Right renal pelvis (tissue), 4 donors: ENCODE measurements at regions not wholly inside any gene's neighbourhood (a gene's known extent, or its start where the extent isn't known, plus 50 kb on each side); places are given as distances from the start of the nearest gene placed in this dataset.

Experiments
- DNase-seq, 4 donors: peaks; one replicate each; pipeline ENCODE4 v3.0.0-alpha.2; 2013; ENCODE audit warnings: low read depth in 4 of 4, low spot score in 3 of 4, missing footprints in 1 of 4

GRCh38 chr4:35673137-35673536 is 571.2 kb downstream of the ARAP2 start:
- no peak for DNase-seq

- DNase-seq, result no peak
Observed at GRCh38 chr4:35684755-35685154, 559.6 kb downstream of the ARAP2 start.

- no peak for DNase-seq
Observed at GRCh38 chr4:35689870-35690269, 554.4 kb downstream of the ARAP2 start.

GRCh38 chr4:35690271-35690670 is 554.0 kb downstream of the ARAP2 start:
- DNase-seq, result no peak

GRCh38 chr4:35695003-35695402 is 549.3 kb downstream of the ARAP2 start:
- DNase-seq, result no peak

- DNase-seq, result no peak
Observed at GRCh38 chr4:35695421-35695820, 548.9 kb downstream of the ARAP2 start.

GRCh38 chr4:35697210-35697736 is 547.0 kb downstream of the ARAP2 start:
- DNase-seq, result no peak

GRCh38 chr4:35700663-35701062 is 543.7 kb downstream of the ARAP2 start:
- no peak for DNase-seq

- no peak for DNase-seq
Observed at GRCh38 chr4:35709080-35709479, 535.2 kb downstream of the ARAP2 start.

- no peak for DNase-seq
Observed at GRCh38 chr4:35710343-35710742, 534.0 kb downstream of the ARAP2 start.

GRCh38 chr4:35711127-35711526 is 533.2 kb downstream of the ARAP2 start:
- no peak for DNase-seq

- DNase-seq, result no peak
Observed at GRCh38 chr4:35723973-35724372, 520.3 kb downstream of the ARAP2 start.

GRCh38 chr4:35725131-35725530 is 519.2 kb downstream of the ARAP2 start:
- no peak for DNase-seq

- DNase-seq, result no peak
Observed at GRCh38 chr4:35730414-35730813, 513.9 kb downstream of the ARAP2 start.

- no peak for DNase-seq
Observed at GRCh38 chr4:35734381-35735098, 509.8 kb downstream of the ARAP2 start.

GRCh38 chr4:35739308-35739707 is 505.0 kb downstream of the ARAP2 start:
- no peak for DNase-seq

- DNase-seq, result no peak
Observed at GRCh38 chr4:35754047-35754446, 490.3 kb downstream of the ARAP2 start.

GRCh38 chr4:35757836-35758235 is 486.5 kb downstream of the ARAP2 start:
- DNase-seq, result no peak

- no peak for DNase-seq
Observed at GRCh38 chr4:35760807-35761206, 483.5 kb downstream of the ARAP2 start.

- DNase-seq, result peak in 3 of 4 donors; percentile 4 to 5 (median 4)
Observed at GRCh38 chr4:35771571-35771970, 472.7 kb downstream of the ARAP2 start.

GRCh38 chr4:35772291-35772690 is 472.0 kb downstream of the ARAP2 start:
- DNase-seq, result no peak

- DNase-seq, result no peak
Observed at GRCh38 chr4:35789899-35790574, 454.3 kb downstream of the ARAP2 start.
